Gastroesophageal sphincter (tissue), 3 donors: ENCODE measurements at regions not wholly inside any gene's neighbourhood (a gene's known extent, or its start where the extent isn't known, plus 50 kb on each side); places are given as distances from the start of the nearest gene placed in this dataset.

Experiments
- POLR2A ChIP-seq, 2 donors: fragments of 450-650 bp; IDR thresholded peaks; one replicate each; pipeline ENCODE4 v1.6.1; 2017; ENCODE audit warnings: antibody characterized with exemption in 2 of 2, mild to moderate bottlenecking in 2 of 2, moderate library complexity in 1 of 2
- POLR2AphosphoS5 ChIP-seq: sonication (generic); formaldehyde crosslinking; IDR thresholded peaks from one replicate; pipeline ENCODE4 v1.6.1; 2017; ENCODE audit warnings: antibody characterized with exemption
- TF ChIP-seq, protein P1 (sequence below), 4 experiments: fragments of 200-600 bp in 2 of 4; fragments of 450-650 bp in 2 of 4; sonication (generic) in 1 of 4; IDR thresholded peaks; one replicate each; pipeline ENCODE4 v1.5.1; 2017 to 2019; ENCODE audit warnings: antibody characterized with exemption in 4 of 4, mild to moderate bottlenecking in 2 of 4, moderate library complexity in 2 of 4

DNA sequence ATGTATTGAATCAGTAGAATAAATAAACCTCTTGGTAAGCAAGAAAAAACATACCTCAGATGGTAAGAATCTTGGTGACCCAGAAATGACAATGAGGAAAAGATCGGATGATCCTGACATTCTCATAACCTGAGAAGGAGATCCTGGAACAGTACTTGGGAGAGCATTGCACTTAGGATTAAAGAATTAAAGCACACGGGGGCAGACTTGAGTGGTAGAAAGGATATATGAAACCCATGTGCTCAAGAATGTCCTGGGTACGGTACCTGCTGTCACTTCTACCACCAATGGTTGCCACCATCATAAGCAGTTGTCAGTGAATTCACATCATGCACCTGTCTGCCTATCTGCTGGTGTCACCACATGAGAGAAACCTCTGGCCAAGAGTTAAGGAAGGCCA is 108.9 kb upstream of the GJB5 start:
- TF ChIP-seq, protein P1, sequence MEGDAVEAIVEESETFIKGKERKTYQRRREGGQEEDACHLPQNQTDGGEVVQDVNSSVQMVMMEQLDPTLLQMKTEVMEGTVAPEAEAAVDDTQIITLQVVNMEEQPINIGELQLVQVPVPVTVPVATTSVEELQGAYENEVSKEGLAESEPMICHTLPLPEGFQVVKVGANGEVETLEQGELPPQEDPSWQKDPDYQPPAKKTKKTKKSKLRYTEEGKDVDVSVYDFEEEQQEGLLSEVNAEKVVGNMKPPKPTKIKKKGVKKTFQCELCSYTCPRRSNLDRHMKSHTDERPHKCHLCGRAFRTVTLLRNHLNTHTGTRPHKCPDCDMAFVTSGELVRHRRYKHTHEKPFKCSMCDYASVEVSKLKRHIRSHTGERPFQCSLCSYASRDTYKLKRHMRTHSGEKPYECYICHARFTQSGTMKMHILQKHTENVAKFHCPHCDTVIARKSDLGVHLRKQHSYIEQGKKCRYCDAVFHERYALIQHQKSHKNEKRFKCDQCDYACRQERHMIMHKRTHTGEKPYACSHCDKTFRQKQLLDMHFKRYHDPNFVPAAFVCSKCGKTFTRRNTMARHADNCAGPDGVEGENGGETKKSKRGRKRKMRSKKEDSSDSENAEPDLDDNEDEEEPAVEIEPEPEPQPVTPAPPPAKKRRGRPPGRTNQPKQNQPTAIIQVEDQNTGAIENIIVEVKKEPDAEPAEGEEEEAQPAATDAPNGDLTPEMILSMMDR (IDR thresholded peaks at IDR 0.05), result no peak
- TF ChIP-seq POLR2AphosphoS5 (no peak), POLR2A (IDR thresholded peaks at IDR 0.05) (no peak)
